Urothelium cell line (cell line): ENCODE measurements at regions not wholly inside any gene's neighbourhood (a gene's known extent, or its start where the extent isn't known, plus 50 kb on each side); places are given as distances from the start of the nearest gene placed in this dataset.

Source experiments
- DNase-seq: peaks from one replicate; pipeline ENCODE4 v3.0.0; 2011; ENCODE audit warnings: low spot score, mixed read lengths
- FAIRE-seq: peaks from 2 replicates; lab custom pipeline; 2011; peaks lifted over from hg19 to GRCh38; lab: Jason Lieb, UNC

GRCh38 chr15:69529961-69530633 lies 77.5 kb downstream of the RPLP1 start:
- FAIRE-seq (peak; percentile 32), DNase-seq (no peak)

DNA sequence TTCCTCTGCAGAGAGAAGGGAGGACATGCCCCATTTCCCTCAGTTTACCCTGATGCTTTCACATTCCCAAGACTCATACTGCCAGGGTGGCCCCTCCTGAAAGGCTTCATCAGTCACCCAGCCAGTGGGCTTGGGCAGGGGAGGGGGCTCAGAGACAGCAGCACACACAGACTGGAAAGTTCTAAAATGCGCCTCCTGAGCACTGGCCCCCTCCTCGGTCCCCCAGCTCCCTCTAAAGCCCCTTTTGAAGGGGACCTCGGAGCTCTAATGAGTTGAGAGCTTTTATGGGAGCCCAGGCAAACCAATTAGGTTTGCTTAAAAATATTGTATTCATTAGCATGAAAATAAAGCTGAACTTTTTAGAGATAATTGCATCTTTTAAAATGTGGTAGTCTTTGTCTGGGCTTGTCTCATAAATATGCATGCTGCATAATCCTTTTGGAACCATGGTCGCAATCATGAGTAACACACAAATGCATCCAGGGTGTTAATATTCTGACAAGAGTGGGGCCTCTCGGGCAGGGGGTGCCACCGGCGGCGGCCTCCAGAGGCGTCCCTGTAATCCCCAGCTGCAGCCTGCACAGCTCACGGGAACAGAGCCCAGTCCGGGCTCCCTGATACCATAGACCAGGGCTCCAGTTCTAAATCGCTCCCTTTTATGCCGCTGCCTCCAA lies 78.5 kb downstream of the RPLP1 start:
- FAIRE-seq: no peak

DNA sequence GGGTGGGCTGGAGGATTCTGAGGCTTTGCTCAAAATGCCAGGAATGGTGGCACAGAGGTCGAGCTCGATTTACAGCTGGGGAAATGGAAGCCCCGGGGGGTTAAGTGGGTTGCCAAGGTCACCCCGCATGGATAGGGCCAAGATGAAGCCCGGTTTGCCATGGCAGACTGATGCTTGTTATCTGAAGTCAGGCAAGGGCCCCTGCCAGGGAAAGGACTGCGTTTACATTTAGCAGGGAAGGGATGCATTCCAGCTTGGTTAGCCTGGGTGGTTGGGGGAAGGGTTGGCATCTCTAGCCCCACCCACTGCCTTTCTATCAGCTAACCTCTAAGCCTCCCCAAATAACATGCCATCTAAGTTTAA lies 79.0 kb downstream of the RPLP1 start:
- FAIRE-seq: no peak

More for the DNA sequence above, 78.5 kb downstream of the RPLP1 start:
- DNase-seq: no peak

GRCh38 chr15:69532066-69532465 lies 79.4 kb downstream of the RPLP1 start:
- no peak for FAIRE-seq
- DNase-seq: no peak

More for the DNA sequence above, 79.0 kb downstream of the RPLP1 start:
- DNase-seq: no peak

GRCh38 chr15:69532856-69533255 lies 80.2 kb downstream of the RPLP1 start:
- DNase-seq (no peak), FAIRE-seq (no peak)

DNA sequence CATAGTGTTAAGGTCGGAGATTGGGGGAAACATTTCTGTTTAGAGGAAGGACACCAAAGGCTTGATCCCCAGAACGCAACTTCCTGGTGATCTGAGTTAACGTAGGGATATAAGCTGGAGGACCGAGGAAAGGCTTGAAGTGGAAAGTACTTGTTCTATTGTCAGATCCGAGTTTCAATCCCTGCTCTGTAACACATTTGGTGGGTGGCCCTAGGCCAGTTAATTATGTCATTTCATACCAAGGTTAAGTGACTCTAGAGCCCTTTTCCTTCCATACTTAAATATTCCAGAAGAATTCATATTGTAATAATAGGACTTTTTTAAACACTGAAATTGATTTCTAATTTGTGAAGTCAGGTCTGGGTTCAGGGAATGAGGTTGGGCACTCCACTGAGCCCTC lies 80.9 kb downstream of the RPLP1 start:
- FAIRE-seq: no peak
- no peak for DNase-seq

GRCh38 chr15:69535101-69535638 lies 82.6 kb downstream of the RPLP1 start:
- DNase-seq: peak; percentile 67

GRCh38 chr15:69535998-69536397 lies 83.4 kb downstream of the RPLP1 start:
- DNase-seq (no peak), FAIRE-seq (peak; percentile 35)

More at GRCh38 chr15:69535101-69535638, 82.6 kb downstream of the RPLP1 start:
- peak; percentile 95 for FAIRE-seq

- no peak for DNase-seq
- peak; percentile 76 for FAIRE-seq
Measured at GRCh38 chr15:69536726-69537512, 84.3 kb downstream of the RPLP1 start.

DNA sequence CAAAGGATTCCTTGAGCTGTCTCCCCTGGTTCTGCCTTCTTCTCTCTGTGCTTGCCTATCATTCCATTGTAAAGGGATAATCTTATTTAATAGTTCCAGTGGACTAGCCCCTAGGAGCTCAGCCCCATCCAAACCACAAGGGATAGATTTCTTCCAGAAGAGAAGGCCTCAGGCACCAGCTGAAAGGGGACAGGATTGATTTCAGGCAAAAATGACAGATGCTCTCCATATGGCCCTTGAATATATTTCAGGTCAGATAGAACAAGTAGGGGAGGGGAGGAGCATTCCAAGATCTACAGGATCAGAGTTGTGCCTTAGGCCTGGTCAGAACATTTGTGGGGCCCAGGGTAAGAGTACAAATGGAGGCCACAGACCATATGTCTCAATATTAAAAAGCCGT lies 85.3 kb downstream of the RPLP1 start:
- no peak for DNase-seq
- FAIRE-seq: no peak

DNA sequence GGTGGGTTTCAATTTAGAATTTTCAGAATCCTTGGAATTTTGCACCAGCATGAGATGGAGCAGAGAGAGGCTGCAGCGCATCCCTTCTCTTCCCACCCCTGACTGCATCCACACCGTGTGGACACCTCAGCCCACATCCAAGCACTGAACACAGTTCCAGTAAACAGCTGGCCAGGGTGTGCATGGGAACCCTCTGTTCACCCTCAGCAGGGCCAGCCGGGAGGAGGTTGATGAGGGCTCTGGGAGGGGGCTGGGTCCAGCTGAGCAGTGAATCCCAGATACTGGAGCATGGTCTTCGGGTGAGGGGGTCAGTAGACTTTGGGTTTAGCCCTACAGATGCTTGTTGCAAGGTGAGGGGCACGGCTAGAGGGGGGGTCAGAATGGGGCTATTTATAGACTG lies 85.8 kb downstream of the RPLP1 start:
- DNase-seq (no peak), FAIRE-seq (no peak)

- DNase-seq: no peak
- no peak for FAIRE-seq
Measured at GRCh38 chr15:69539345-69539744, 86.7 kb downstream of the RPLP1 start.

- no peak for DNase-seq
- no peak for FAIRE-seq
Measured at GRCh38 chr15:69540622-69541021, 88.0 kb downstream of the RPLP1 start.

DNA sequence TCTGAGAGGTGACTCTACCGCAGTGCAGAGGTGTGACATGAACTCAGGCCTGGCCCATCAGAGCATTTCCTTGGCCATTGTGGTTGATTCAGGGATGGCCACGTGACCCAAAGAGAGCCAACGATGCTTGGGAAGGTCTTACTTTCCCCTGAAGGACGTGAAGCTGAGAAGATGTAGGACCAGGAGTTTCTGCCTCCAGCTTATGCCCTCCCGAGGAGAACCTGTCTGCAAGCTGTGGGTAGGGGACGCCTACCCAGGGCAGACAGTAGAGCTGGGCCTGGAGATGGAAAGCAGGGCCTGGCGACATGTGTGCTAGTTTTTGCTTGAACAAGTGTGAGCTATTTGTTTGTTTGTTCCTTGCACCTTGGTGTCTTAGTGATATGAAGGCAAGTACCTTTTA lies 89.4 kb downstream of the RPLP1 start:
- no peak for DNase-seq
- FAIRE-seq: peak; percentile 56

DNA sequence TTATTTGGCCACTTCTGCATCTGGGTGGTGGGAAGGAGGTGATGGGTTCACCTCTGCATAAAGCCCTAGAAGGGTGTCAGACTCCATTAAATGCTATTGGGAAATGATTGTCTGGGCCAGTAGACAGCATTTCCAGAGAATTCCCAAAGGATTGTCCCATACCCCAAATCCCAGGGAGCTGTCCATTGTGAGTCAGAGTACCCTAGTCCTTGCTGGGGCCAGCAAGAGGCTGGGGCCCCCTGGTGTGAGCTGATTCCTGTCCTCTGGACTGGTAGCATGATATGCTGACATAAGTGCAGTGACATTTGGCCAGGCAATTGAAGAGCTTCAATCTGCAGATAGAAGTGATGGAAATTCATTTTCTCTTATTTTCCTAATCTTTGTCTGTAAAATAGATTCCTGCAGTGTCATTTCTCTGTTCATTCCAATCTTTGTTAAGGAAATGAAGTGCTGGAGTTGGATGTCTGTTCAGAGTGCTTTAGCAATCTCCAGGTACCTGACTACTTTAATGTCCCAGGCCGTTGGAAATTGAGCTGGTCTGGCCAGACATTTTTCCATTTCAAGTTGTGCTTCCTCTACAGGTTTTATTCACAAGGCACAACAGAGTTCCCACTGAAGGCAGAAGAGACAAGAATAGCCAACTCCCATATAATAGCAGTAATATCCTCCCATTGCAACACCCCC lies 91.2 kb downstream of the RPLP1 start:
- DNase-seq (no peak), FAIRE-seq (no peak)

DNA sequence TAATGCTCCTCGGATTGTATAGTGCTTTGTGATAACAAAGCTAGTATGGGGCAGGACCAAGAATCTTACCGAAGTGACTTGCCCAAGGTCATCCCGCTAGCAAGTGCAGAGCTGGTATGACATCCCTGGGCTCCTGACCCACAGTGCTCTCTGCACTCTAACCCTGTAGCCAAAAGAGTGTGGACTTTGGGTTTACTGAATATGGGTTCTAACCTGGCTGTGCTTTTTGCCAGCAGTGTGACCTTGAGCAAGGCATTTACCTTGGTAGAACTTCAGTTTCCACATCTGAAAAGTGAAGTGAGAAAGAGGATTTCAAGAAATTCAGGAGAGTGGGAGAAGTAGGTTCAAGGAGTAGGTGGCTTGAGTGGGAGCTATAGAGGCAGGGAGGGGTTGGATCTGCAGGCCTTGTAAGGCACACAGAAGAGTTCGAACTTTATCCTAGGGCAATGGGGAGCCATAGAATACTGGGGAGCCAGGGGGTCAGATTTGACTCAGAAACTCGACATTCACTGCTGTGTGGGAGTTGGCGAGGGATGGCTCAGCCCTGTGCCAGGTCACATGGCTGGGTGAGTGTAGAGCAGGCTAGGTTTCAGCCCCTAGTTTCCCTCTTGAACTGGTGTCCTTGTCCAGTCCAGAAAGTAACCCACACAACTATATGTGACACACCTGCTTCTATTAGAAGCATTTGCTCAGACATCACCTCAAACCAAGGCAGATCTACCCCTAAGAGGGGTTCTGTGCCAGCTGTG lies 91.9 kb downstream of the RPLP1 start:
- DNase-seq (no peak), FAIRE-seq (no peak)

GRCh38 chr15:69546182-69546581 lies 93.6 kb downstream of the RPLP1 start:
- FAIRE-seq: no peak
- no peak for DNase-seq

- peak; percentile 42 for FAIRE-seq
- no peak for DNase-seq
Measured at GRCh38 chr15:69548395-69549180, 96.0 kb downstream of the RPLP1 start.

GRCh38 chr15:69551391-69552056 lies 98.9 kb downstream of the RPLP1 start:
- DNase-seq (no peak), FAIRE-seq (no peak)
